K562 (cell line): ENCODE measurements at regions not wholly inside any gene's neighbourhood (a gene's known extent, or its start where the extent isn't known, plus 50 kb on each side); places are given as distances from the start of the nearest gene placed in this dataset.

ENCODE experiments used
- ATAC-seq: fragments of 200-7000 bp; cut with Tn5 transposase; 3 replicates; pipeline ENCODE4 v1.9.1; 2020; ENCODE audit warnings: moderate library complexity
- BruUV-seq: library from RNA; stranded (reverse); fragments of 400-500 nt; replicated peaks from 2 replicates; lab custom pipeline; 2021; lab: Mats Ljungman, UMichigan
- CTCF ChIA-PET: fragments of 300-600 bp; formaldehyde crosslinking; extraction: SDS; loops from one replicate; lab custom pipeline; 2021; ENCODE audit warnings: low intra/inter-chr PET ratio; lab: Yijun Ruan, JAX
- POLR2A ChIA-PET: fragments of 300-600, 350-650 bp; sonication (Branson Sonifier 250); formaldehyde crosslinking; extraction: SDS; loops from one replicate; lab custom pipeline; 2021; ENCODE audit warnings: antibody characterized with exemption, inconsistent platforms; lab: Yijun Ruan, JAX
- DNase-seq, 4 experiments: peaks; one replicate each; pipeline versions ENCODE4 v3.0.0 to v3.0.0-alpha.2; 2011 to 2018; ENCODE audit warnings: low spot score in 3 of 4, mixed read lengths in 3 of 4; ENCODE audit errors: extremely low read depth in 1 of 4
- FAIRE-seq: peaks from 2 replicates; lab custom pipeline; 2011; peaks lifted over from hg19 to GRCh38; lab: Jason Lieb, UNC
- H2AFZ ChIP-seq: 2 replicates; pipeline ENCODE4 v1.6.0; 2011; ENCODE audit warnings: low read depth, low read length, control low read depth, inconsistent platforms
- H3K27ac ChIP-seq: fragments of 200-600 bp; 3 replicates; pipeline ENCODE4 v1.8.0; 2011; ENCODE audit warnings: low read depth, mild to moderate bottlenecking, control low read depth, inconsistent platforms, low read length, moderate library complexity, mixed read lengths; ENCODE audit errors: extremely low read depth
- H3K27me3 ChIP-seq, 2 experiments: fragments of 300-600 bp in 1 of 2; 2 replicates in 1 of 2; 3 replicates in 1 of 2; pipeline versions ENCODE4 v1.6.0 to v1.8.0; 2011; ENCODE audit warnings: inconsistent platforms in 2 of 2, low read length in 2 of 2, mild to moderate bottlenecking in 1 of 2, mixed read lengths in 1 of 2, moderate library complexity in 1 of 2; ENCODE audit not compliant: control insufficient read depth in 2 of 2, insufficient read depth in 2 of 2
- H3K36me3 ChIP-seq: fragments of 300-600 bp; 3 replicates; pipeline ENCODE4 v1.8.0; 2011; ENCODE audit warnings: mild to moderate bottlenecking, low read length, inconsistent platforms; ENCODE audit not compliant: control insufficient read depth, insufficient read depth
- H3K4me1 ChIP-seq, 2 experiments: fragments of 200-600 bp in 1 of 2; replicated peaks in 1 of 2; 2 replicates in 1 of 2; 3 replicates in 1 of 2; pipeline versions ENCODE4 v1.5.1 to v1.8.0; 2011; ENCODE audit warnings: inconsistent platforms in 2 of 2, low read length in 2 of 2, mild to moderate bottlenecking in 1 of 2, mixed read lengths in 1 of 2, moderate library complexity in 1 of 2; ENCODE audit not compliant: control insufficient read depth in 2 of 2, insufficient read depth in 2 of 2
- H3K4me2 ChIP-seq: 2 replicates; pipeline ENCODE4 v1.6.1; 2011; ENCODE audit warnings: low read length, control low read depth, inconsistent platforms, mixed read lengths; ENCODE audit not compliant: insufficient read depth
- H3K4me3 ChIP-seq: fragments of 200-600 bp; sonication (generic), shearing (Covaris generic); 2 replicates; pipeline ENCODE4 v1.5.1; 2016; ENCODE audit warnings: control low read depth, inconsistent platforms
- H3K79me2 ChIP-seq: fragments of 200-600 bp; 3 replicates; pipeline ENCODE4 v1.8.0; 2011; ENCODE audit warnings: low read length, inconsistent platforms; ENCODE audit not compliant: control insufficient read depth, insufficient read depth
- H3K9ac ChIP-seq, 2 experiments: 2 replicates each; pipeline versions ENCODE4 v1.6.0 to v1.6.1; 2011; ENCODE audit warnings: low read depth in 2 of 2, low read length in 2 of 2, control low read depth in 1 of 2, inconsistent platforms in 1 of 2, mild to moderate bottlenecking in 1 of 2, mixed read lengths in 1 of 2; ENCODE audit not compliant: insufficient read depth in 1 of 2
- H3K9me1 ChIP-seq: one replicate; pipeline ENCODE4 v1.6.0; 2011; ENCODE audit warnings: inconsistent platforms, mild to moderate bottlenecking, low read length, moderate library complexity; ENCODE audit not compliant: control insufficient read depth, insufficient read depth
- H3K9me3 ChIP-seq: replicated peaks from 2 replicates; pipeline ENCODE4 v1.5.1; 2011; ENCODE audit warnings: low read depth, low read length, inconsistent platforms; ENCODE audit not compliant: control insufficient read depth, insufficient read depth
- H4K20me1 ChIP-seq: replicated peaks from 2 replicates; pipeline ENCODE4 v1.6.1; 2011; ENCODE audit warnings: low read length, inconsistent platforms, mixed read lengths; ENCODE audit not compliant: control insufficient read depth, insufficient read depth
- ARID1B ChIP-seq: fragments of 450-650 bp; IDR thresholded peaks from 2 replicates; pipeline ENCODE4 v1.6.1; 2016; ENCODE audit warnings: antibody characterized with exemption, mild to moderate bottlenecking, inconsistent platforms
- CTBP1 ChIP-seq: fragments of 450-650 bp; IDR thresholded peaks from 2 replicates; pipeline ENCODE4 v1.6.1; 2016; ENCODE audit warnings: borderline replicate concordance
- DPF2 ChIP-seq: fragments of 450-650 bp; IDR thresholded peaks from 2 replicates; pipeline ENCODE4 v1.6.1; 2016
- E2F6 ChIP-seq, 2 experiments: IDR thresholded peaks; 2 replicates each; pipeline ENCODE4 v1.6.1; 2011; ENCODE audit warnings: borderline replicate concordance in 1 of 2, control low read depth in 1 of 2, low read depth in 1 of 2, low read length in 1 of 2, mild to moderate bottlenecking in 1 of 2, mixed read lengths in 1 of 2, moderate library complexity in 1 of 2; ENCODE audit not compliant: insufficient read depth in 1 of 2, insufficient read length in 1 of 2, poor library complexity in 1 of 2, severe bottlenecking in 1 of 2; ENCODE audit errors: extremely low read depth in 1 of 2
- ESRRA ChIP-seq: fragments of 450-650 bp; IDR thresholded peaks from 2 replicates; pipeline ENCODE4 v1.6.1; 2014; ENCODE audit warnings: low read depth, mild to moderate bottlenecking, moderate library complexity, borderline replicate concordance
- HMGXB4 ChIP-seq: sonication (generic); formaldehyde crosslinking; IDR thresholded peaks from 2 replicates; pipeline ENCODE4 v1.8.1; 2023; ENCODE audit warnings: mild to moderate bottlenecking, missing genetic modification reagents
- ILK ChIP-seq: fragments of 450-650 bp; IDR thresholded peaks from 2 replicates; pipeline ENCODE4 v1.6.1; 2016; ENCODE audit warnings: missing genetic modification characterization, low read depth, mild to moderate bottlenecking, missing compliant biosample characterization, moderate library complexity, borderline replicate concordance
- PHF21A ChIP-seq: fragments of 450-650 bp; IDR thresholded peaks from 2 replicates; pipeline ENCODE4 v1.6.1; 2017; ENCODE audit warnings: low read depth, borderline replicate concordance
- SMARCA5 ChIP-seq: fragments of 450-650 bp; IDR thresholded peaks from 2 replicates; pipeline ENCODE4 v1.6.1; 2016
- SRF ChIP-seq, 2 experiments: fragments of 250-450, 450-650 bp in 1 of 2; sonication (Bioruptor Pico) in 1 of 2; sonication (generic) in 1 of 2; formaldehyde crosslinking; IDR thresholded peaks; 2 replicates each; pipeline versions ENCODE4 v1.5.0 to v1.5.1; 2020 to 2022; ENCODE audit warnings: mild to moderate bottlenecking in 1 of 2, missing genetic modification reagents in 1 of 2
- ZBTB8A ChIP-seq: fragments of 450-650 bp; IDR thresholded peaks from 2 replicates; pipeline ENCODE4 v1.6.1; 2018; ENCODE audit warnings: mild to moderate bottlenecking, moderate library complexity; ENCODE audit not compliant: partially characterized antibody
- ZKSCAN1 ChIP-seq: fragments of 150-350 bp; IDR thresholded peaks from 2 replicates; pipeline ENCODE4 v1.6.1; 2016; ENCODE audit warnings: low read depth, low read length
- ZNF140 ChIP-seq: fragments of 250-450 bp; sonication (Bioruptor Pico); IDR thresholded peaks from 2 replicates; pipeline ENCODE4 v1.8.0; 2021; ENCODE audit warnings: moderate library complexity, mild to moderate bottlenecking, inconsistent platforms
- WGBS: fragments of 100-300 bp; shearing (Covaris generic); methylation state at CpG from one replicate; pipeline ENCODE4 v1.1.6; 2016; ENCODE audit warnings: low coverage, mixed read lengths; ENCODE audit not compliant: insufficient coverage; ENCODE audit errors: missing lambda C conversion rate; 5-methylcytosine and 5-hydroxymethylcytosine counted together
- in situ Hi-C: fragments of 300-500 bp; cut with MboI; formaldehyde crosslinking; loops from 4 replicates; pipeline ENCODE4 v1.15.0; 2018; ENCODE audit warnings: inconsistent platforms, mixed read lengths
- intact Hi-C: fragments of 100-400 bp; cut with micrococcal nuclease; formaldehyde crosslinking; loops from 2 replicates; pipeline ENCODE4 v1.14.2; 2022

- POLR2A ChIA-PET, result no interaction called here
- ATAC-seq (no peak), FAIRE-seq (no peak)
Measured at GRCh38 chr6:167232356-167232755, 58.8 kb upstream of the UNC93A start.

More at GRCh38 chr6:167232356-167232755, 58.8 kb upstream of the UNC93A start:
- Histone ChIP-seq H3K9me1 (no peaks in the 10 kb centered on the region), H3K9me3 (no peaks in the 10 kb centered on the region), H3K4me1 (peaks cover 0 to 12% of the 10 kb centered on the region in 2 experiments; a peak in 1 of 5 replicates), H3K4me2 (no peak overlapping the region), H3K27me3 (peaks cover 24 to 36% of the 10 kb centered on the region in 2 experiments), H3K9ac (no peak overlapping the region), H2AFZ (no peak overlapping the region), H4K20me1 (no peaks in the 10 kb centered on the region; the same call in 1 of the 2 replicates), H3K36me3 (no peaks in the 10 kb centered on the region), H3K4me3 (no peak overlapping the region), H3K27ac (no peak overlapping the region), H3K79me2 (no peaks in the 10 kb centered on the region)
- DNase-seq, result no peak
- no TSS peak for BruUV-seq
- CTCF ChIA-PET, result no interaction called here
- intact Hi-C loops (no loop called here), in situ Hi-C loops (no loop called here)
- no peak for TF ChIP-seq ESRRA
- TF ChIP-seq HMGXB4 (CRISPR knock-in tag), result no peak
- no peak for TF ChIP-seq ILK (tag)
- no peak for TF ChIP-seq ZBTB8A
- TF ChIP-seq ZKSCAN1, result no peak
- TF ChIP-seq ARID1B, result no peak
- TF ChIP-seq CTBP1, result no peak
- TF ChIP-seq DPF2, result no peak
- TF ChIP-seq SMARCA5, result no peak
- no peak for TF ChIP-seq E2F6 (IDR thresholded peaks at IDR 0.05; ENCODE audit: borderline replicate concordance in 1 of 2, extremely low read depth in 1 of 2, insufficient read depth in 1 of 2, insufficient read length in 1 of 2, low read depth in 1 of 2, low read length in 1 of 2, poor library complexity in 1 of 2, severe bottlenecking in 1 of 2)
- TF ChIP-seq PHF21A, result no peak
- no peak for TF ChIP-seq ZNF140 (CRISPR knock-in tag)
- no peak for TF ChIP-seq SRF (CRISPR knock-in tag; IDR thresholded peaks at IDR 0.05)
- 3% methylated on average over 3 of the region's 3 CpGs for WGBS
